Activated gamma-delta T cell treated with anti-CD3 and anti-CD28 coated beads, Interleukin-2, amount 50 U/mL, for 16 hours (primary cell): ENCODE measurements at regions not wholly inside any gene's neighbourhood (a gene's known extent, or its start where the extent isn't known, plus 50 kb on each side); places are given as distances from the start of the nearest gene placed in this dataset.

Source experiments
- DNase-seq: peaks from one replicate; pipeline ENCODE4 v3.0.0-alpha.2; 2020; ENCODE audit warnings: low read depth

GRCh38 chr7:36006636-36007229, 146.3 kb upstream of the EEPD1 start:
- no peak for DNase-seq

GRCh38 chr7:36010656-36011587, 142.1 kb upstream of the EEPD1 start:
- DNase-seq, result no peak

GRCh38 chr7:36011588-36011965, 141.5 kb upstream of the EEPD1 start:
- DNase-seq, result no peak

DNA sequence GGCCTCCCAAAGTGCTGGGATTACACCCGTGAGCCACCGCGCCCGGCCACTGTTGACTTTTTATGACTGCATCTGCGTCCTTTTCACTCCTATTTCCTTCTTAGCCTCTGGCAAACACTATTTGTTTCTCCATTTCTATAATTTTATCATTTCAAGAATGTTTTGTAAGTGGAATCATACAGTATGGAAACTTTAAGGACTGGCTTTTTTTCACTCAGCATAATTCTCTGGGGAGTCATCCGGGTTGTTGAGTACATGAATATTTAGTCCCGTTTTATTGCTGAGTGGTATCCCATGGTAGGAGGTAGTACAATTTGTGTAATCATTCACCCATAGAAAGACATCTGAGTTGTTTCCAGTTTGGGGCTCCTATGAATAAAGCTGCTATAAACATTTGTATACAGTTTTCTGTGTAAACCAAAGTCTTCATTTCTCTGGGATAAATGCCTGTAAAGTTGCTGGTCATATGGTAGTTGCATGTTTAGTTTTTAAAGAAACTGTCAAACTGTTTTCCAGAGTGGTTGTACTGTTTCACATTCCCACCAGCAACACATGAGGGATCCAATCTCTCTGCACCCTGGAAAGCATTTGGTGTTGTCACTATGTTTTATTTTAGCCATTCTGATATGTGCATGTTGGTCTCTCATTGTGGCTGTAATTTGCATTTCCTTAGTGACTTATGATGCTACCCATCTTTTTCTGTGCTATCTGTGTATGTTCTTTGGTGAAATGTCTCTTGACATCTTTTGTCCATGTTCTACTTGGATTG, 139.6 kb upstream of the EEPD1 start:
- DNase-seq, result no peak

DNA sequence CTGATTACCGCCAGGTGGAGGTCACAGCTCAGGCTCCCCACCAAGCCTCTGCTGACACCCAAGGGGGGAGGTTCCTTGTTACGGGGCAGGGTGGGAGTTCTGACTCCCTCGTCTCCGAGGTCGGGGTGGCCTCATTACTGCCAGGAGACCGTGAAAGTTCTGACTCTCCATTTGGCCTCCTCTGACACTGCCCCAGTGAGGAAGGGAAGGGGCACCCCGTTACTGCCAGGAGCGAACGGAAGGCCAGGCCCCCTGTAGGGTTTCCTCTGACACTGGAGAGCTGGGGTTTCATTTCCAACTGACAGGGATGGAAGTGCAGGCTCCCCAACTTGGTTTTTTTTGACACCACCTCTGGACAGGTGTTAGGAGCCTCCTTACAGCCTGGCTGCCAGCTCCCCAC, 138.1 kb upstream of the EEPD1 start:
- DNase-seq, result no peak

DNA sequence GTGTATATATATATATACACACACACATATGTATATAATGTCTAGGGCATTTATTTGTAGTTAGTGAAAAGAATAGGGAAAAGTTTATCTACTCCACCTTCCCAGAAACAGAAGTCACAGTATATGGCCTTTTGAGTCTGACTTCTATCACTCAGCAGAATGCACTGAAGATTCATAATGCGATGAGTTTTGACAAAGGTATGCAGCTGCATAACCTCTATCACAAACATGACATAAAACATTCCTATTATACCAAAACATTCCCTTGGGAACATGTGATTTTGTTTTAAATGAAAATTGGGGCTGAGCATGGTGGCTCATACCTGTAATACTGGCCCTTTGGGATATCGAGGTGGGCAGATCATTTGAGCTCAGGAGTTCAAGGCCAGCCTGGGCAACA, 137.3 kb upstream of the EEPD1 start:
- DNase-seq, result no peak

DNA sequence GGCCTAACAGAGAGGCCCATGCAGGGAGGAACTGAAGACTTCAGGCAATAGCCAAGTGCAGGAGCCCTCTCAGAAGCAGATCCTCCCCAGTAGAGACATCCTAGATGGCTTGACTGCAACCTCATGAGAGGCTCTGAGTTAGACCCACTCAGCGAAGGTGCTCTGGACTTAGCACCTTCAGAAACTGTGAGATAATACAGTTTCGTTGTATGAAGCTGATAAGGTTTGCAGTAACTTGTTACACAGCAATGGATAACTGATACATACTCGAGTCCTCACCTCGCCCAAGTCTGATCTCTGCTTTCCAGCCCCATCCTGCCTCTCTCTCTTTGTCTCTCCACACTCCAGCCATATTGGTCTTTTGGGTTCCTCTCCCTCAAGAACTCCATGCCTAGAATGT, 136.4 kb upstream of the EEPD1 start:
- no peak for DNase-seq

- no peak for DNase-seq
Measured at GRCh38 chr7:36017111-36017510, 135.9 kb upstream of the EEPD1 start.

DNA sequence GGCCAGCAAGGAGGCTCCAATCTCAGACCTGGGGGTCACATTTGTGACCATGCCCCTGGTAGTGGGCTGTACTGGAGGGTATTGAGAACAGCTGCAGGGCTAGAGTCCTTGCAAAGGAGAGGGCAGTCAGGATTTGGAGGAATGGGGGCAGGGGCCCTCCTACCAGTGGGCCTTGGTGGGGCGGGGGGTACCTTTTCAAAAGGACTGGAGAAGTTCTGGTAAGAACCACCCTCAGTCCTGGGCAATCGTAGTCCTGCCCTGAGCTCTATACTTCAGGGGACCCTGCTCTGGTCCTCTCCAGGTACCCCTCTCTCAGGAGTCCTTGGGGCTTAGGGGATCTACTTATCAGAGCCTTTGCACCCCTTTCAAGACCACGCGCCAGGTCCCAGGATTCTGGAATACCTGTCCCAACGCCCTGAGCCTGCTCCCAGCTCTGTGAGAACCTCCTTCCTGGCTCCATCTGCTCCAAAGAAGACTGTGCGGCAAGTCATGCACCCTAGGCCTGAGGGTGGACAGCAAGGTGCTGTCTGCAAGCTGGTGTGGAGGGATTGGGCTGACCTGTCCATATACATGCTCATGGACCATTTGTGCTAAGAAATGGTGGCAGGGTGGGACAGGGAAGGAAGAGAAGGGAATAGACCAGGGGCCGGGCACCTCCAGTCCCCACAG, 134.1 kb upstream of the EEPD1 start:
- no peak for DNase-seq

GRCh38 chr7:36019538-36019937, 133.5 kb upstream of the EEPD1 start:
- DNase-seq, result no peak

DNA sequence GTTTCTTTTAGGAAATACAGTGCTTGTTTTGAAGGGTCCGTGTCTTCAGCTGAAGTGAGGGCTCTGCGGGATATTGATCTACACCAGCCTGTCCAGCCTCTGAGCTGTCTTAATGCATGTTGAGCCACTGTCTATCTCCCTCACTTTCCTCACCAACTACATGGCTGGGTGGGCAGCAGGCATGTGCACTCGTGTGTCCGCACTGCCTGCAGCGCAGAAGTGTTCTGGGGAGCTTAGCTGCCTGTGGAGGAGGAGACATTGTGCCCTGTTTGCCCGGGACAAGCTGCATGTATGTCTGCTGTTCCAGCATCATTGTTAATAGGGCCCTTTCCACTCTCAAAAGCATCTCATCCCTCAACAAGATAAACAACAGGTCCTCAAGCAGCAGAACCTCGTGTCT, 133.1 kb upstream of the EEPD1 start:
- no peak for DNase-seq

- no peak for DNase-seq
Measured at GRCh38 chr7:36021367-36021766, 131.7 kb upstream of the EEPD1 start.

- no peak for DNase-seq
Measured at GRCh38 chr7:36021917-36022550, 131.0 kb upstream of the EEPD1 start.

DNA sequence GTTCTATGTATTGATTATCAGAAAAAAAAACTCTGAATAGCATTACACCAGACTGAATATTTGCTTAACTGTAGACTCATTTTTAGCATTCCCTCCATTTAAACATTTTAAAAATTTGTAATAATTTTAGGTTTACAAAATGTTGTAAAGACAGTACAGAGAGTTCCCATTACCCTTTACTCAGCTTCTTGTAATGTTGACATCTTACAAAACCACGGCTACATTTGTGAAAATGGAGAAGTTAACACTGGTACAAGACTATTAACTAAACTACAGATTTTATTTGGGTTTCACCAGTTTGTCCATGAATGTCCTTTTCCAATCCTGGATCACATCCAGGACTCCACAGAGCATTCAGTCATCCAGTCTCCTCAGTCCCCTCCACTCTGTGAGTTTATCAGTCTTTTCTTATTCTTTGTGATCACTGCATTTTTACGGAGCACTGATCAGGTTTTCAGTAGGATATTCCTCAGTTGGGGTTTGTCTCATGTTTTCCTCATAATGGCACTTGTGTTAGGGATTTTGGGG, 130.0 kb upstream of the EEPD1 start:
- DNase-seq, result no peak

DNA sequence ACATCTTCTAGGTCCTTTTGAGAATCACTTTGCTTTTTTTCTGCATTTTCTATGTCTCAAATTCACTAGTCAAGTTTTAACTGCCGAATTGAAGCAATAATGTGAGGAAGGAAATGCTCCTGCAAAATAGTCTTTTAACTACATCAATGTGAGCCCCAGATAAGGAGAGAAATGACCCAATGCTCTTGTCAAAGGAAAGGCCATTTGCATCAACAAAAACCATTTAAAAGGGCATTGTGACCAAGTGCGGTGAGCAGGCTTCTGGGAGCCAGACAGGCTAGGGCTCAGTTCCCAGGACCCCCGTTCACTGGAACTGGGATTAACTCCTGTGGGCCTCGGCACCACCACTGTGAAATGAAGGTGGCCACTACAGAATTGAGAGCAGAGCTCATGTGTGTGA, 127.9 kb upstream of the EEPD1 start:
- DNase-seq, result no peak

- DNase-seq, result no peak
Measured at GRCh38 chr7:36029311-36029710, 123.7 kb upstream of the EEPD1 start.

DNA sequence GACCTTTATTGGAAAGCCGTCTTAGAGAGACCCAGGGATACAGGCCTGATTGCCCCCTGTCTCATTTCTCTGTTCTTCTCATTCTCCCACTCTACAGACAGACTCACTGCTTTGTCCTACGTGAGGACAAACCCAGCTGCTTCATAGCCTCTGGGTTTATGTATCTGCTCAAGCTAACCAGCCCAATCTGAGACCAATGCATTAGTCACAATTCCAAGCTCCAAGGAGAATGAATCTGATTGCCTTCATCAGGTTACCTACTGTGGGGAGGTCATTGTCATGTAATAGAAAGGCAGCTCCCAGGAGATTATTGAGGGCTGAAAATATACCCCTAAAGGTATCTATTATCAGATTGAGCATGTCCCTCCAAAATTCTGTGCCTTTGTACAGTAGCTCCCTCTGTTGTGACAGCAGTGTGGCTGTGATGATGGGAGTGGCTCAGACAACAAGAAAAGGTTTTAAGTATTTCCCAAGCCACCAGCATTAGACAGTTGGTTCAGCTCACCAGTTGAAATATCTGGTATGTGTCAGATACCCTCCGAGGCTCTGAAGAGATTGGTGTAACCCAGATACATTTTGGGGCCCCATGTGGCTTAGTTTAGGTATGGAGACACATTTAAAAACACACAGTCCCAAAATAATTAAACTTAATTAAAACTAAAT, 123.1 kb upstream of the EEPD1 start:
- no peak for DNase-seq

DNA sequence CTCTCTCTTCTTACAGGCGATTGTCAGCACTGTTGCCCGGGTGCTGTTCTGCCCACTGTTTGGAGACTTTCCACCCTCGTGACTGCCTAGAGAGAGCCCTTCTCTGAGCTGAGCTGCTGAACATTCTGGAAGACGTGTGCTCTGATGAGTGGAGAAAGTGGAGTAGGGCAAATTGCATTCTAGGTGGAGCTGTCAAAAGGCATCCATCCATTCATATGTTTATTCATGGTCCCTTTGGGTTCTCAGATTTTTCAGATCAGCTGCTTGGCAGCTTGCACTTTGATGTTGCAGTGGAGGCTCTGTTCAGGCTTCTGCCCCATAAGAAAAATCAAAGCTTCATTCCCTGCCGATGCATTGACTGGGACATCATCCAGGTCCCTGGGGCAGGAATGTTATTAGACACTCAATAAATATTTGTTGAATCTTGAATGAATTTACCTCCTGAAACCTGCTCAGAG, 120.7 kb upstream of the EEPD1 start:
- no peak for DNase-seq

GRCh38 chr7:36034020-36034419, 119.0 kb upstream of the EEPD1 start:
- DNase-seq, result no peak

DNA sequence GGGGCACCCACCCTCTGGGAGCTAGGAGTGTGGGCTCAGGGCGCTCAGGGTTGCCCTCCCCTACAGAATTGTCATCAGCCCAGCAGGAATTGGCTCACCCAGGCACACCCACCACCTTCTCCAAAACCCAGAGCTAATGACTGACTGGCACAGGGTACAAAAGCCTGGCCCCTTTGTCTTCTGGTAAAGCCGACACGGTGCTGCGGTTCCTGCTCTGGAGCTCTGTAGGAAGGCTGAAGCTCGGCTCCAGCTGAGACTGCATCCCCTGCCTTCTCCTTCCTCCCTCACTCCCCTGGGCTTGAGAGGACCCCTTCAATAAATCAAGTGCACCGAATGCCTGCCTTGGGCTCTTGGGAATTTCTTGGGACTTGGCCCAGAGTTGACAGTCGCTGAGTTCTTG, 117.9 kb upstream of the EEPD1 start:
- no peak for DNase-seq

- no peak for DNase-seq
Measured at GRCh38 chr7:36036590-36036989, 116.5 kb upstream of the EEPD1 start.
